PC-9 (cell line): ENCODE measurements at regions not wholly inside any gene's neighbourhood (a gene's known extent, or its start where the extent isn't known, plus 50 kb on each side); places are given as distances from the start of the nearest gene placed in this dataset.
"Not testable (repeated sequence)": the region's sequence is repeated elsewhere in the genome, so short reads cannot be mapped to it uniquely, and the experiment has no call there.

Source experiments
- BruUV-seq: library from RNA; stranded (reverse); fragments of 400-500 nt; replicated peaks from 2 replicates; lab custom pipeline; 2021; lab: Mats Ljungman, UMichigan
- CTCF ChIA-PET: fragments of 300-600 bp; sonication (Branson Sonifier 250); formaldehyde crosslinking; loops from one replicate; lab custom pipeline; 2022; ENCODE audit warnings: antibody characterized with exemption; lab: Charles Lee
- POLR2A ChIA-PET: fragments of 300-600 bp; sonication (Branson Sonifier 250); formaldehyde crosslinking; loops from one replicate; lab custom pipeline; 2022; ENCODE audit warnings: antibody characterized with exemption; ENCODE audit not compliant: unreplicated experiment; lab: Charles Lee
- DNase-seq, 2 experiments: peaks; one replicate each; pipeline versions ENCODE4 v3.0.0 to v3.0.0-alpha.2; 2015 to 2022; ENCODE audit warnings: mixed read lengths in 1 of 2
- H2AFZ ChIP-seq: fragments of 200-600 bp; sonication (generic); 2 replicates; pipeline ENCODE4 v1.8.1; 2017; ENCODE audit warnings: antibody characterized with exemption
- H3F3A ChIP-seq: fragments of 200-600 bp; sonication (generic); 2 replicates; pipeline ENCODE4 v1.8.1; 2017; ENCODE audit warnings: antibody characterized with exemption, mild to moderate bottlenecking, low read depth; ENCODE audit not compliant: insufficient read depth
- H3K27ac ChIP-seq: fragments of 200-600 bp; sonication (generic); 2 replicates; pipeline ENCODE4 v1.6.1; 2016; ENCODE audit warnings: mixed run types
- H3K27me3 ChIP-seq: fragments of 200-600 bp; sonication (generic); 2 replicates; pipeline ENCODE4 v1.6.1; 2016; ENCODE audit warnings: low read depth, mixed run types; ENCODE audit not compliant: insufficient read depth
- H3K36me3 ChIP-seq: fragments of 200-600 bp; sonication (generic); 2 replicates; pipeline ENCODE4 v1.6.1; 2016; ENCODE audit warnings: low read depth, mixed run types
- H3K4me1 ChIP-seq: fragments of 200-600 bp; sonication (generic); replicated peaks from 2 replicates; pipeline ENCODE4 v1.6.1; 2016; ENCODE audit warnings: mixed run types; ENCODE audit not compliant: insufficient read depth
- H3K4me2 ChIP-seq: fragments of 200-600 bp; sonication (generic); 2 replicates; pipeline ENCODE4 v1.6.1; 2017; ENCODE audit warnings: mixed run types
- H3K4me3 ChIP-seq: fragments of 200-600 bp; sonication (generic); 2 replicates; pipeline ENCODE4 v1.6.1; 2016; ENCODE audit warnings: mixed run types
- H3K79me2 ChIP-seq: fragments of 200-600 bp; sonication (generic); 2 replicates; pipeline ENCODE4 v1.6.1; 2017; ENCODE audit warnings: low read depth, mixed run types
- H3K9me2 ChIP-seq: fragments of 200-600 bp; sonication (generic); 2 replicates; pipeline ENCODE4 v1.8.1; 2017; ENCODE audit warnings: mild to moderate bottlenecking; ENCODE audit not compliant: insufficient read depth
- H3K9me3 ChIP-seq: fragments of 200-600 bp; sonication (generic); 2 replicates; pipeline ENCODE4 v1.8.1; 2016; ENCODE audit warnings: low read depth; ENCODE audit not compliant: insufficient read depth
- H4K20me1 ChIP-seq: fragments of 200-600 bp; sonication (generic); 2 replicates; pipeline ENCODE4 v1.8.1; 2017; ENCODE audit not compliant: insufficient read depth
- CTCF ChIP-seq: fragments of 200-600 bp; sonication (generic); conservative IDR thresholded peaks from 2 replicates; pipeline ENCODE4 v1.6.1; 2017; ENCODE audit warnings: mixed run types, antibody characterized with exemption, mild to moderate bottlenecking, moderate library complexity
- EZH2 ChIP-seq: fragments of 200-600 bp; sonication (generic); IDR thresholded peaks from 2 replicates; pipeline ENCODE4 v1.8.0; 2017; ENCODE audit warnings: antibody characterized with exemption, low read depth
- intact Hi-C: fragments of 100-400 bp; cut with micrococcal nuclease; formaldehyde crosslinking; loops from one replicate; pipeline ENCODE4 v1.10.0; 2022; ENCODE audit not compliant: unreplicated experiment

DNA sequence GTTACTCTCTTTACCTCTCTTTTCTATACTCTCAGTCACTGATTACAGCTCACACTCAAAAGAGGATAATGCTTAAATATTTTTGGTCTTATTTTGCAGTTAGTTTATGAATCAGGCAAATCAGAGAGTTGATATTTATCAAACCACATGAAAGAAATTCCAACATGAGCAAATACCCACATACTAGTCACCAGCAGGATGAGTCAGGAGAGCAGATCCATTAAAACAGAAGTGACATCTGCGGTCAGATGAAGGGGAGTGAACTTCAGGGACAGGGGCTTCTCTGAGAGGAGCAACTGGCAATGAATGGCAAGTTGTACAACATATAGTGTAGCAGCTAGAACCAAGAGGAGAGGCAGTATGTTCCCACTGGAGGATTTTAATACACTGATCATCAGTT, 258.7 kb downstream of the SYT10 start:
- peak; percentile 48 to 90 for DNase-seq
- H3K9me3 ChIP-seq = peaks cover 12% of the 10 kb centered on the region
- H3K9me2 ChIP-seq = no peaks in the 10 kb centered on the region
- no peak overlapping the region for H3K4me3 ChIP-seq
- intact Hi-C loops = loop anchor here (5.0 kb wide), 1 partner anchor 234 kb away; no protein-coding TSS in a partner anchor
- no peak overlapping the region for H2AFZ ChIP-seq
- H3K27ac ChIP-seq = no peak overlapping the region
- H3K4me1 ChIP-seq = peaks cover 25% of the 10 kb centered on the region
- TF ChIP-seq CTCF (no peak), EZH2 (no peak)
- H3K79me2 ChIP-seq = no peaks in the 10 kb centered on the region
- no TSS peak for BruUV-seq
- ChIA-PET CTCF (no interaction called here), POLR2A (no interaction called here)
- no peaks in the 10 kb centered on the region for H3K36me3 ChIP-seq
- H3F3A ChIP-seq = peaks cover 7% of the 10 kb centered on the region; the same call in 1 of the 2 replicates
- no peaks in the 10 kb centered on the region for H4K20me1 ChIP-seq
- H3K27me3 ChIP-seq = no peaks in the 10 kb centered on the region
- H3K4me2 ChIP-seq = peak overlapping the region; percentile 34; the same call in 1 of the 2 replicates

GRCh38 chr12:33166260-33166659, 269.7 kb upstream of the PKP2 start:
- H3K4me3 ChIP-seq, BruUV-seq, H3K36me3 ChIP-seq, H2AFZ ChIP-seq, H3K27ac ChIP-seq, CTCF ChIA-PET, H3K9me3 ChIP-seq, H3K4me2 ChIP-seq, DNase-seq, intact Hi-C loops, H3K4me1 ChIP-seq, H3K9me2 ChIP-seq, H3K27me3 ChIP-seq, POLR2A ChIA-PET, H4K20me1 ChIP-seq, H3F3A ChIP-seq, H3K79me2 ChIP-seq: not testable (repeated sequence)

- H3K9me2 ChIP-seq = no peaks in the 10 kb centered on the region
- no peak overlapping the region for H3K4me3 ChIP-seq
- H3K27me3 ChIP-seq = no peaks in the 10 kb centered on the region
- ChIA-PET POLR2A (no interaction called here), CTCF (interaction anchor here (0.6 kb wide), 1 partner anchor 365 kb away, joined by 7 read pairs; no protein-coding TSS in a partner anchor)
- peaks cover 5% of the 10 kb centered on the region; the same call in 1 of the 2 replicates for H3K9me3 ChIP-seq
- no peaks in the 10 kb centered on the region for H4K20me1 ChIP-seq
- no peak overlapping the region for H2AFZ ChIP-seq
- no peaks in the 10 kb centered on the region for H3K4me1 ChIP-seq
- intact Hi-C loops = no loop called here
- H3K4me2 ChIP-seq = no peak overlapping the region
- no peaks in the 10 kb centered on the region for H3K79me2 ChIP-seq
- no peaks in the 10 kb centered on the region for H3F3A ChIP-seq
- no TSS peak for BruUV-seq
- no peak overlapping the region for H3K27ac ChIP-seq
- H3K36me3 ChIP-seq = no peaks in the 10 kb centered on the region
- DNase-seq = no peak
- no peak for TF ChIP-seq CTCF
- TF ChIP-seq EZH2 = no peak
These were observed 259.5 kb upstream of the PKP2 start for GRCh38 chr12:33156042-33156441.

- H3K27ac ChIP-seq, CTCF ChIA-PET, H3K9me2 ChIP-seq, H3K9me3 ChIP-seq, H3K4me3 ChIP-seq, BruUV-seq, H4K20me1 ChIP-seq, H3K4me2 ChIP-seq, H3F3A ChIP-seq, intact Hi-C loops, H2AFZ ChIP-seq, H3K79me2 ChIP-seq, H3K27me3 ChIP-seq, H3K4me1 ChIP-seq, POLR2A ChIA-PET, H3K36me3 ChIP-seq, DNase-seq: not testable (repeated sequence)
These were observed 250.7 kb upstream of the PKP2 start for GRCh38 chr12:33147292-33147691.
